DOHH2 (cell line): ENCODE measurements at regions not wholly inside any gene's neighbourhood (a gene's known extent, or its start where the extent isn't known, plus 50 kb on each side); places are given as distances from the start of the nearest gene placed in this dataset.

Source experiments
- EZH2phosphoT487 ChIP-seq: fragments of 200-600 bp; sonication (generic); IDR thresholded peaks from 2 replicates; pipeline ENCODE4 v1.6.1; 2017; ENCODE audit warnings: borderline replicate concordance, mild to moderate bottlenecking, antibody characterized with exemption, low read length, moderate library complexity, mixed read lengths
- TF ChIP-seq, protein P1 (sequence below): fragments of 200-600 bp; sonication (generic); IDR thresholded peaks from one replicate; pipeline ENCODE4 v1.5.1; 2014; ENCODE audit warnings: antibody characterized with exemption, mild to moderate bottlenecking, low read depth, low read length; ENCODE audit not compliant: poor library complexity, severe bottlenecking

DNA sequence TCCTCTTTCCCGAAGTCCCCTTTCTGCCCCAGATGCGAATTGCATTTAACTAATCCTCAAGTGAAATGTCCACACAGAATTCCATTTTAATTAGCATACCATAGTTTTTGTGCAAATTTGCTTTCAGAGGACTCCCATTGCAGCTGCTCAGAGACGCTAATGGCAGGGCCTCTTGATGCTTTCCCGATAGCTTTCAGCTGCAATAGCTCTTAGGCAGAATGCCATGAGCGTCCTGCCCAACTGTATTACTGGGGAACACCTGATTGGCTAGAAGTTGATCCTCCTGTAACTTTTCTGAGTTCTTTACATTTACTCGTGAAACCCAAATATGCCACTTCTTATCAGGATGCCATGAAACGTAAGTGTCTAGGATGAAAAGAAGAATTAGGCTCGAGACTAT, 203.0 kb downstream of the UTP18 start:
- TF ChIP-seq, protein P1, sequence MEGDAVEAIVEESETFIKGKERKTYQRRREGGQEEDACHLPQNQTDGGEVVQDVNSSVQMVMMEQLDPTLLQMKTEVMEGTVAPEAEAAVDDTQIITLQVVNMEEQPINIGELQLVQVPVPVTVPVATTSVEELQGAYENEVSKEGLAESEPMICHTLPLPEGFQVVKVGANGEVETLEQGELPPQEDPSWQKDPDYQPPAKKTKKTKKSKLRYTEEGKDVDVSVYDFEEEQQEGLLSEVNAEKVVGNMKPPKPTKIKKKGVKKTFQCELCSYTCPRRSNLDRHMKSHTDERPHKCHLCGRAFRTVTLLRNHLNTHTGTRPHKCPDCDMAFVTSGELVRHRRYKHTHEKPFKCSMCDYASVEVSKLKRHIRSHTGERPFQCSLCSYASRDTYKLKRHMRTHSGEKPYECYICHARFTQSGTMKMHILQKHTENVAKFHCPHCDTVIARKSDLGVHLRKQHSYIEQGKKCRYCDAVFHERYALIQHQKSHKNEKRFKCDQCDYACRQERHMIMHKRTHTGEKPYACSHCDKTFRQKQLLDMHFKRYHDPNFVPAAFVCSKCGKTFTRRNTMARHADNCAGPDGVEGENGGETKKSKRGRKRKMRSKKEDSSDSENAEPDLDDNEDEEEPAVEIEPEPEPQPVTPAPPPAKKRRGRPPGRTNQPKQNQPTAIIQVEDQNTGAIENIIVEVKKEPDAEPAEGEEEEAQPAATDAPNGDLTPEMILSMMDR: no peak
- TF ChIP-seq EZH2phosphoT487: no peak
